ENCODE measurements at regions not wholly inside any gene's neighbourhood (a gene's known extent, or its start where the extent isn't known, plus 50 kb on each side); places are given as distances from the start of the nearest gene placed in this dataset.

DNA sequence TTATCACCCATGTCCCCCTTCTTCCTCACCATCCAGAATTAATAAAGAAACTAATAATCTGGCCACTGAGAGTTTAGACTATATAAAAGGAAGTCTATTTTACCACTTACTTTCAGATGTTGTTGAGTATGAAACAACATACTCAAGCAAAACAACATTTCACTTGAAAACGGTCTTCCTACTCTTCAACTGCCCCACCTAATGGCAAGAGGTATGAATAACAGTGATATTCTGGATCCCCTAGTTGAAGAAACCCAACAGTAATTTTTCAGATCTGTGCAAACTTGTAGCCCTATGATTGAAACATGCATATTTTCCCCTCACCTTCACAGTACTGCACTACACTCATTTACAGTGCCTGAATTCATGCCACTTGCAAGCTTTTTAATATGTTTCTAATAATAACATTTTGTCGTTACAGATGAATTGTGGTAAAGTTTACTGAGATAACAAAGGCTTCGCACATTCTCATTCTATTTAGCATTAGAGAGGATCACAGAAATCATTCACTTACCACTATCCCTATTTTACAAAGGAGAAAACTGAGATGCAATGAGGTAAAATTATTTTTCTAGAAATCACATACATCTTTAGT, 267.9 kb upstream of the PDE4D start:
- Histone ChIP-seq H3K79me1 (ENCODE audit: insufficient read depth, low read depth, low read length, poor library complexity, severe bottlenecking) (no peaks in the 10 kb centered on the region), H2AFZ (ENCODE audit: low read length) (no peak overlapping the region), H3K4me1 (ENCODE audit: insufficient read depth, low read length) (no peaks in the 10 kb centered on the region), H2BK5ac (ENCODE audit: insufficient read length, low read length) (no peak overlapping the region), H2AK5ac (ENCODE audit: insufficient read length, low read length) (no peak overlapping the region), H3K56ac (ENCODE audit: insufficient read length, low read depth, low read length) (no peak overlapping the region), H3K4ac (ENCODE audit: low read depth, low read length) (no peak overlapping the region), H4K5ac (ENCODE audit: insufficient read length, low read depth, low read length) (no peak overlapping the region), H2BK15ac (ENCODE audit: low read depth, low read length) (no peak overlapping the region), H2BK12ac (ENCODE audit: insufficient read length, low read depth, low read length) (no peak overlapping the region), H3T11ph (ENCODE audit: low read length) (no peak overlapping the region), H4K8ac (replicated peaks; ENCODE audit: insufficient read length, low read depth, low read length) (no peak overlapping the region), H3K18ac (ENCODE audit: insufficient read length, low read depth, low read length) (no peak overlapping the region), H3K4me2 (ENCODE audit: insufficient read depth, insufficient read length, low read length) (no peak overlapping the region), H4K91ac (ENCODE audit: insufficient read length, low read depth, low read length) (no peak overlapping the region), H3K14ac (ENCODE audit: insufficient read depth, low read length) (no peak overlapping the region), H2BK20ac (ENCODE audit: low read depth, low read length, poor library complexity, severe bottlenecking) (no peak overlapping the region), H2BK120ac (ENCODE audit: low read depth, low read length, poor library complexity, severe bottlenecking) (no peak overlapping the region), H3K9me3 (ENCODE audit: control insufficient read depth, low read depth, low read length) (no peaks in the 10 kb centered on the region), H3K23ac (ENCODE audit: insufficient read length, low read depth, low read length) (no peak overlapping the region), H3K27ac (ENCODE audit: insufficient read length, low read depth, low read length) (no peak overlapping the region), H3K27me3 (ENCODE audit: insufficient read depth, low read length) (no peaks in the 10 kb centered on the region), H3K9ac (ENCODE audit: extremely low read depth, insufficient read length, low read length) (no peak overlapping the region), H3K23me2 (ENCODE audit: insufficient read length, low read depth, low read length, poor library complexity, severe bottlenecking) (no peaks in the 10 kb centered on the region), H4K20me1 (ENCODE audit: control insufficient read depth, insufficient read depth, insufficient read length) (no peaks in the 10 kb centered on the region), H3K79me2 (ENCODE audit: insufficient read depth, low read length) (no peaks in the 10 kb centered on the region)
- H3K9me3 Mint-ChIP-seq: no peaks in the 10 kb centered on the region
- no peaks in the 10 kb centered on the region; a peak in 1 of 7 replicates for H3K36me3 Mint-ChIP-seq (ENCODE audit: insufficient read depth in 1 of 3, low read depth in 3 of 3)
- no CpG with 5 or more reads among the region's 3 CpGs for WGBS (ENCODE audit: extremely low coverage, insufficient read length, low lambda C conversion rate)
- H3K27ac Mint-ChIP-seq: no peak overlapping the region; a peak in 1 of 7 replicates
- TF ChIP-seq, protein P1, sequence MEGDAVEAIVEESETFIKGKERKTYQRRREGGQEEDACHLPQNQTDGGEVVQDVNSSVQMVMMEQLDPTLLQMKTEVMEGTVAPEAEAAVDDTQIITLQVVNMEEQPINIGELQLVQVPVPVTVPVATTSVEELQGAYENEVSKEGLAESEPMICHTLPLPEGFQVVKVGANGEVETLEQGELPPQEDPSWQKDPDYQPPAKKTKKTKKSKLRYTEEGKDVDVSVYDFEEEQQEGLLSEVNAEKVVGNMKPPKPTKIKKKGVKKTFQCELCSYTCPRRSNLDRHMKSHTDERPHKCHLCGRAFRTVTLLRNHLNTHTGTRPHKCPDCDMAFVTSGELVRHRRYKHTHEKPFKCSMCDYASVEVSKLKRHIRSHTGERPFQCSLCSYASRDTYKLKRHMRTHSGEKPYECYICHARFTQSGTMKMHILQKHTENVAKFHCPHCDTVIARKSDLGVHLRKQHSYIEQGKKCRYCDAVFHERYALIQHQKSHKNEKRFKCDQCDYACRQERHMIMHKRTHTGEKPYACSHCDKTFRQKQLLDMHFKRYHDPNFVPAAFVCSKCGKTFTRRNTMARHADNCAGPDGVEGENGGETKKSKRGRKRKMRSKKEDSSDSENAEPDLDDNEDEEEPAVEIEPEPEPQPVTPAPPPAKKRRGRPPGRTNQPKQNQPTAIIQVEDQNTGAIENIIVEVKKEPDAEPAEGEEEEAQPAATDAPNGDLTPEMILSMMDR (conservative IDR thresholded peaks at IDR 0.05): peak; percentile 75
- H3K27me3 Mint-ChIP-seq (ENCODE audit: low read depth): no peaks in the 10 kb centered on the region
- H3K4me3 Mint-ChIP-seq: no peak overlapping the region
- H3K4me1 Mint-ChIP-seq: no peaks in the 10 kb centered on the region
- DNase-seq: no peak

Measured in H9 (cell line).